Stomach (tissue), 4 donors: ENCODE measurements at regions not wholly inside any gene's neighbourhood (a gene's known extent, or its start where the extent isn't known, plus 50 kb on each side); places are given as distances from the start of the nearest gene placed in this dataset.

Experiments
- EP300 ChIP-seq: sonication (generic); formaldehyde crosslinking; IDR thresholded peaks from one replicate; pipeline ENCODE4 v1.6.1; 2017; ENCODE audit warnings: antibody characterized with exemption
- POLR2A ChIP-seq, 4 donors: fragments of 450-650 bp; IDR thresholded peaks; one replicate each; pipeline ENCODE4 v1.6.1; 2016; ENCODE audit warnings: antibody characterized with exemption in 4 of 4, control low read depth in 2 of 4, mild to moderate bottlenecking in 1 of 4, moderate library complexity in 1 of 4
- POLR2AphosphoS5 ChIP-seq, 3 donors: sonication (generic); formaldehyde crosslinking; IDR thresholded peaks; one replicate each; pipeline ENCODE4 v1.6.1; 2016; ENCODE audit warnings: antibody characterized with exemption in 3 of 3
- TF ChIP-seq, protein P1 (sequence below), 7 experiments: fragments of 450-650 bp in 4 of 7; fragments of 200-600 bp in 3 of 7; sonication (generic) in 3 of 7; IDR thresholded peaks; one replicate each; pipeline ENCODE4 v1.5.1; 2016 to 2019; ENCODE audit warnings: antibody characterized with exemption in 7 of 7, control low read depth in 2 of 7, mild to moderate bottlenecking in 1 of 7

DNA sequence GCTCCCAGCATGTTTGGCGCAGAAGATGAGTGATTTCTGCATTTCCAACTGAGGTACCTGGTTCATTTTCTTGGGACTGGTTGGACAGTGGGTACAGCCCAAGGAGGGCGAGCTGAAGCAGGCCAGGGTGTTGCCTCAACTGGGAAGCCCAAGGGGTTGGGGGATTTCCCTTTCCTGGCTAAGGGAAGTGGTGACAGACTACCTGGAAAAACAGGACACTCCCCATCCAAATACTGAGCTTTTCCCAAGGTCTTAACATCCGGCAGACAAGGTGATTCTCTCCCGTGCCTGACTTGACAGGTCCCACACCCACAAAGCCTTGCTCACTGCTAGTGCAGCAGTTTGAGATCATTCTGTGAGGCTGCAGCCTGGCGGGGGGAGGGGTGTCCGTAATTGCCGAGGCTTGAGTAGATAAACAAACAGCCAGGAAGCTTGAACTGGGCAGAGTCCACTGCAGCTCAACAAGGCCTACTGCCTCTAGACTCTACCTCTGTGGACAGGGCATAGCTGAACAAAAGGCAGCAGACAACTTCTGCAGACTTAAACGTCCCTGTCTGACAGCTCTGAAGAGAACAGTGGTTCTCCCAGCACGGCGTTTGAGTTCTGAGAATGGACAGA is 307.7 kb upstream of the ARSJ start:
- TF ChIP-seq, protein P1, sequence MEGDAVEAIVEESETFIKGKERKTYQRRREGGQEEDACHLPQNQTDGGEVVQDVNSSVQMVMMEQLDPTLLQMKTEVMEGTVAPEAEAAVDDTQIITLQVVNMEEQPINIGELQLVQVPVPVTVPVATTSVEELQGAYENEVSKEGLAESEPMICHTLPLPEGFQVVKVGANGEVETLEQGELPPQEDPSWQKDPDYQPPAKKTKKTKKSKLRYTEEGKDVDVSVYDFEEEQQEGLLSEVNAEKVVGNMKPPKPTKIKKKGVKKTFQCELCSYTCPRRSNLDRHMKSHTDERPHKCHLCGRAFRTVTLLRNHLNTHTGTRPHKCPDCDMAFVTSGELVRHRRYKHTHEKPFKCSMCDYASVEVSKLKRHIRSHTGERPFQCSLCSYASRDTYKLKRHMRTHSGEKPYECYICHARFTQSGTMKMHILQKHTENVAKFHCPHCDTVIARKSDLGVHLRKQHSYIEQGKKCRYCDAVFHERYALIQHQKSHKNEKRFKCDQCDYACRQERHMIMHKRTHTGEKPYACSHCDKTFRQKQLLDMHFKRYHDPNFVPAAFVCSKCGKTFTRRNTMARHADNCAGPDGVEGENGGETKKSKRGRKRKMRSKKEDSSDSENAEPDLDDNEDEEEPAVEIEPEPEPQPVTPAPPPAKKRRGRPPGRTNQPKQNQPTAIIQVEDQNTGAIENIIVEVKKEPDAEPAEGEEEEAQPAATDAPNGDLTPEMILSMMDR (IDR thresholded peaks at IDR 0.05): no peak
- TF ChIP-seq EP300 (no peak), POLR2A (IDR thresholded peaks at IDR 0.05) (no peak), POLR2AphosphoS5 (IDR thresholded peaks at IDR 0.05) (no peak)
